ENCODE measurements at regions not wholly inside any gene's neighbourhood (a gene's known extent, or its start where the extent isn't known, plus 50 kb on each side); places are given as distances from the start of the nearest gene placed in this dataset.
"Not testable (repeated sequence)": the region's sequence is repeated elsewhere in the genome, so short reads cannot be mapped to it uniquely, and the experiment has no call there.

GRCh38 chr21:14677013-14677412 is 130.9 kb upstream of the SAMSN1 start:
- no peak for DNase-seq

- DNase-seq = no peak
These were observed 129.8 kb upstream of the SAMSN1 start for GRCh38 chr21:14675774-14676530.

GRCh38 chr21:14673649-14674048 is 127.5 kb upstream of the SAMSN1 start:
- DNase-seq = no peak

GRCh38 chr21:14672466-14672865 is 126.4 kb upstream of the SAMSN1 start:
- DNase-seq = no peak

- no peak for DNase-seq
These were observed 124.3 kb upstream of the SAMSN1 start for GRCh38 chr21:14670409-14670808.

- not testable (repeated sequence) for DNase-seq
These were observed 123.0 kb upstream of the SAMSN1 start for GRCh38 chr21:14669092-14669491.

- DNase-seq = no peak
These were observed 111.3 kb upstream of the SAMSN1 start for GRCh38 chr21:14657241-14658008.

- no peak for DNase-seq
These were observed 100.8 kb upstream of the SAMSN1 start for GRCh38 chr21:14646893-14647292.

- DNase-seq = no peak
These were observed 99.6 kb upstream of the SAMSN1 start for GRCh38 chr21:14645702-14646101.

- no peak for DNase-seq
These were observed 86.2 kb upstream of the SAMSN1 start for GRCh38 chr21:14632359-14632758.

GRCh38 chr21:14630556-14631069 is 84.5 kb upstream of the SAMSN1 start:
- no peak for DNase-seq

- no peak for DNase-seq
These were observed 83.3 kb upstream of the SAMSN1 start for GRCh38 chr21:14629461-14629860.

- DNase-seq = not testable (repeated sequence)
These were observed 77.0 kb upstream of the SAMSN1 start for GRCh38 chr21:14623079-14623478.

- DNase-seq = no peak
These were observed 74.0 kb upstream of the SAMSN1 start for GRCh38 chr21:14620152-14620551.

- no peak for DNase-seq
These were observed 71.8 kb upstream of the SAMSN1 start for GRCh38 chr21:14617871-14618270.

- no peak for DNase-seq
These were observed 70.9 kb upstream of the SAMSN1 start for GRCh38 chr21:14617040-14617393.

- no peak for DNase-seq
These were observed 70.4 kb upstream of the SAMSN1 start for GRCh38 chr21:14616380-14617039.

GRCh38 chr21:14615359-14615974 is 69.4 kb upstream of the SAMSN1 start:
- DNase-seq = no peak

- no peak for DNase-seq
These were observed 68.2 kb upstream of the SAMSN1 start for GRCh38 chr21:14614287-14614686.

GRCh38 chr21:14613486-14614224 is 67.5 kb upstream of the SAMSN1 start:
- no peak for DNase-seq

- not testable (repeated sequence) for DNase-seq
These were observed 64.0 kb upstream of the SAMSN1 start for GRCh38 chr21:14610119-14610518.

- DNase-seq = no peak
These were observed 63.2 kb upstream of the SAMSN1 start for GRCh38 chr21:14609274-14609673.
